ENCODE measurements at regions not wholly inside any gene's neighbourhood (a gene's known extent, or its start where the extent isn't known, plus 50 kb on each side); places are given as distances from the start of the nearest gene placed in this dataset.

GRCh38 chr17:72413077-72414031, 292.5 kb downstream of the SOX9 start:
- H3K4me3 ChIP-seq (ENCODE audit: low read length): no peak overlapping the region
- no peak for DNase-seq (ENCODE audit: low read depth, low spot score)

- H3K4me3 ChIP-seq (ENCODE audit: low read length): no peak overlapping the region
- no peak for DNase-seq (ENCODE audit: low read depth, low spot score)
Observed at GRCh38 chr17:72414032-72414396, 293.2 kb downstream of the SOX9 start.

- no peak overlapping the region for H3K4me3 ChIP-seq (ENCODE audit: low read length)
- no peak for DNase-seq (ENCODE audit: low read depth, low spot score)
Observed at GRCh38 chr17:72414967-72415853, 294.4 kb downstream of the SOX9 start.

- no peak overlapping the region for H3K4me3 ChIP-seq (ENCODE audit: low read length)
- no peak for DNase-seq (ENCODE audit: low read depth, low spot score)
Observed at GRCh38 chr17:72416054-72416675, 295.3 kb downstream of the SOX9 start.

GRCh38 chr17:72416905-72417304, 296.1 kb downstream of the SOX9 start:
- DNase-seq (ENCODE audit: low read depth, low spot score): no peak
- H3K4me3 ChIP-seq (ENCODE audit: low read length): no peak overlapping the region

- H3K4me3 ChIP-seq (ENCODE audit: low read length): no peak overlapping the region
- DNase-seq (ENCODE audit: low read depth, low spot score): no peak
Observed at GRCh38 chr17:72417627-72418026, 296.8 kb downstream of the SOX9 start.

GRCh38 chr17:72419866-72420774, 299.3 kb downstream of the SOX9 start:
- no peak for DNase-seq (ENCODE audit: low read depth, low spot score)
- H3K4me3 ChIP-seq (ENCODE audit: low read length): no peak overlapping the region

- H3K4me3 ChIP-seq (ENCODE audit: low read length): no peak overlapping the region
- no peak for DNase-seq (ENCODE audit: low read depth, low spot score)
Observed at GRCh38 chr17:72420775-72421127, 299.9 kb downstream of the SOX9 start.

- no peak overlapping the region for H3K4me3 ChIP-seq (ENCODE audit: low read length)
- no peak for DNase-seq (ENCODE audit: low read depth, low spot score)
Observed at GRCh38 chr17:72421128-72422092, 300.6 kb downstream of the SOX9 start.

- DNase-seq (ENCODE audit: low read depth, low spot score): no peak
- H3K4me3 ChIP-seq (ENCODE audit: low read length): no peak overlapping the region
Observed at GRCh38 chr17:72422204-72422504, 301.3 kb downstream of the SOX9 start.

GRCh38 chr17:72422505-72423285, 301.9 kb downstream of the SOX9 start:
- H3K4me3 ChIP-seq (ENCODE audit: low read length): no peak overlapping the region
- no peak for DNase-seq (ENCODE audit: low read depth, low spot score)

GRCh38 chr17:72423286-72423589, 302.4 kb downstream of the SOX9 start:
- no peak overlapping the region for H3K4me3 ChIP-seq (ENCODE audit: low read length)
- no peak for DNase-seq (ENCODE audit: low read depth, low spot score)

- H3K4me3 ChIP-seq (ENCODE audit: low read length): no peak overlapping the region
- DNase-seq (ENCODE audit: low read depth, low spot score): no peak
Observed at GRCh38 chr17:72423718-72424117, 302.9 kb downstream of the SOX9 start.

- H3K4me3 ChIP-seq (ENCODE audit: low read length): no peak overlapping the region
Observed at GRCh38 chr17:72424505-72425117, 303.8 kb downstream of the SOX9 start.

GRCh38 chr17:72425133-72425793, 304.4 kb downstream of the SOX9 start:
- H3K4me3 ChIP-seq (ENCODE audit: low read length): no peak overlapping the region

More at GRCh38 chr17:72424505-72425117, 303.8 kb downstream of the SOX9 start:
- no peak for DNase-seq (ENCODE audit: low read depth, low spot score)

GRCh38 chr17:72425794-72426168, 305.0 kb downstream of the SOX9 start:
- no peak overlapping the region for H3K4me3 ChIP-seq (ENCODE audit: low read length)
- DNase-seq (ENCODE audit: low read depth, low spot score): no peak

More at GRCh38 chr17:72425133-72425793, 304.4 kb downstream of the SOX9 start:
- DNase-seq (ENCODE audit: low read depth, low spot score): no peak
